ENCODE measurements at regions not wholly inside any gene's neighbourhood (a gene's known extent, or its start where the extent isn't known, plus 50 kb on each side); places are given as distances from the start of the nearest gene placed in this dataset.

- H3K9ac ChIP-seq (ENCODE audit: low read length) = no peak overlapping the region
- ATAC-seq = no peak
These were observed 765.0 kb downstream of the HDGFL1 start for GRCh38 chr6:23334360-23334759.

More at GRCh38 chr6:23334360-23334759, 765.0 kb downstream of the HDGFL1 start:
- no peak overlapping the region for H3K4me3 ChIP-seq (replicated peaks in 1 of 2; ENCODE audit: low read depth in 1 of 2, low read length in 2 of 2)
- H3K4me2 ChIP-seq (ENCODE audit: low read length) = no peak overlapping the region
- RAD21 ChIA-PET (ENCODE audit: low non-redundant PET in 1 of 2, low total read pairs in 2 of 2, uncharacterized antibody in 2 of 2, unreplicated experiment in 2 of 2) = no interaction called here
- no peaks in the 10 kb centered on the region for H3K79me2 ChIP-seq (ENCODE audit: insufficient read depth, low read length)
- BruUV-seq (replicated peaks) = no TSS peak
- H4K20me1 ChIP-seq (ENCODE audit: insufficient read depth) = no peaks in the 10 kb centered on the region
- no peak overlapping the region for H2AFZ ChIP-seq (ENCODE audit: low read depth, low read length, poor library complexity, severe bottlenecking)
- H3K27ac ChIP-seq (ENCODE audit: low read depth, low read length) = no peak overlapping the region
- H3K36me3 ChIP-seq (ENCODE audit: control insufficient read depth in 1 of 2, insufficient read depth in 2 of 2, low read length in 2 of 2) = no peaks in the 10 kb centered on the region
- no peaks in the 10 kb centered on the region for H3K27me3 ChIP-seq (ENCODE audit: insufficient read depth, low read length)
- TF ChIP-seq YY1 (IDR thresholded peaks at IDR 0.05; ENCODE audit: extremely low read depth, insufficient replicate concordance, low read depth, low read length) (no peak), POLR2AphosphoS5 (IDR thresholded peaks at IDR 0.05; ENCODE audit: low read depth, low read length) (no peak), REST (IDR thresholded peaks at IDR 0.05; ENCODE audit: low read depth) (no peak), CTCF (IDR thresholded peaks at IDR 0.05 in 2 of 3, conservative IDR thresholded peaks at IDR 0.05 in 1 of 3; ENCODE audit: borderline replicate concordance in 1 of 3, insufficient read depth in 1 of 3, low read depth in 2 of 3, low read length in 2 of 3) (no peak), ZNF274 (IDR thresholded peaks at IDR 0.05; ENCODE audit: low read depth, low read length) (no peak), CEBPB (IDR thresholded peaks at IDR 0.05; ENCODE audit: low read depth) (no peak), CBX3 (IDR thresholded peaks at IDR 0.05; ENCODE audit: low read depth) (no peak), SP1 (IDR thresholded peaks at IDR 0.05; ENCODE audit: low read depth) (no peak), POLR2A (IDR thresholded peaks at IDR 0.05; ENCODE audit: borderline replicate concordance, extremely low read depth, insufficient read depth, insufficient read length) (no peak), JUND (IDR thresholded peaks at IDR 0.05) (no peak), ATF3 (IDR thresholded peaks at IDR 0.05) (no peak), ZFX (IDR thresholded peaks at IDR 0.05) (no peak), RAD21 (IDR thresholded peaks at IDR 0.05; ENCODE audit: low read depth) (no peak), EZH2phosphoT487 (IDR thresholded peaks at IDR 0.05; ENCODE audit: borderline replicate concordance) (no peak)
- DNase-seq (ENCODE audit: low read depth, low spot score) = no peak
- no peaks in the 10 kb centered on the region for H3K9me2 ChIP-seq (ENCODE audit: insufficient read depth)
- POLR2A ChIA-PET = no interaction called here
- CTCF ChIA-PET = no interaction called here
- intact Hi-C loops (cut with micrococcal nuclease) = no loop called here
- H3K4me1 ChIP-seq (ENCODE audit: control insufficient read depth in 1 of 2, insufficient read depth in 2 of 2, low read length in 2 of 2) = no peaks in the 10 kb centered on the region
- peaks cover 0 to 3% of the 10 kb centered on the region in 2 experiments; a peak in 2 of 4 replicates for H3K9me3 ChIP-seq (ENCODE audit: control insufficient read depth in 1 of 2, insufficient read depth in 1 of 2, low read depth in 1 of 2, low read length in 2 of 2)
